ENCODE measurements at regions not wholly inside any gene's neighbourhood (a gene's known extent, or its start where the extent isn't known, plus 50 kb on each side); places are given as distances from the start of the nearest gene placed in this dataset.

- H3K36me3 Mint-ChIP-seq (ENCODE audit: low read depth), result peaks cover 13% of the 10 kb centered on the region
Measured at GRCh38 chr7:41588341-41588740, 114.5 kb downstream of the INHBA start.

More at GRCh38 chr7:41588341-41588740, 114.5 kb downstream of the INHBA start:
- Histone ChIP-seq H3K79me2 (replicated peaks; ENCODE audit: insufficient read depth) (no peaks in the 10 kb centered on the region), H3K4me1 (ENCODE audit: insufficient read depth) (peaks cover 13% of the 10 kb centered on the region), H3K36me3 (ENCODE audit: insufficient read depth) (no peaks in the 10 kb centered on the region), H4K20me1 (replicated peaks; ENCODE audit: insufficient read depth) (no peaks in the 10 kb centered on the region), H3F3A (replicated peaks; ENCODE audit: low read depth) (no peaks in the 10 kb centered on the region), H2AFZ (no peak overlapping the region), H3K4me3 (no peak overlapping the region), H3K9me2 (ENCODE audit: insufficient read depth) (peaks cover 55% of the 10 kb centered on the region), H3K27ac (ENCODE audit: low read depth) (no peak overlapping the region), H3K27me3 (ENCODE audit: insufficient read depth) (no peaks in the 10 kb centered on the region), H3K4me2 (no peak overlapping the region)
- H3K4me3 Mint-ChIP-seq, result no peak overlapping the region
- H3K27me3 Mint-ChIP-seq (ENCODE audit: insufficient read depth, low read depth, poor library complexity), result no peaks in the 10 kb centered on the region
- DNase-seq (ENCODE audit: low spot score) (no peak), ATAC-seq (no peak)
- peaks cover 12% of the 10 kb centered on the region for H3K4me1 Mint-ChIP-seq
- no peak for TF ChIP-seq CREB1 (CRISPR knock-in tag; IDR thresholded peaks at IDR 0.05; ENCODE audit: low read depth)
- TF ChIP-seq ZNF114 (CRISPR knock-in tag; IDR thresholded peaks at IDR 0.05), result no peak
- no peak for TF ChIP-seq JUNB (IDR thresholded peaks at IDR 0.05; ENCODE audit: unreplicated experiment)
- TF ChIP-seq, protein P1, sequence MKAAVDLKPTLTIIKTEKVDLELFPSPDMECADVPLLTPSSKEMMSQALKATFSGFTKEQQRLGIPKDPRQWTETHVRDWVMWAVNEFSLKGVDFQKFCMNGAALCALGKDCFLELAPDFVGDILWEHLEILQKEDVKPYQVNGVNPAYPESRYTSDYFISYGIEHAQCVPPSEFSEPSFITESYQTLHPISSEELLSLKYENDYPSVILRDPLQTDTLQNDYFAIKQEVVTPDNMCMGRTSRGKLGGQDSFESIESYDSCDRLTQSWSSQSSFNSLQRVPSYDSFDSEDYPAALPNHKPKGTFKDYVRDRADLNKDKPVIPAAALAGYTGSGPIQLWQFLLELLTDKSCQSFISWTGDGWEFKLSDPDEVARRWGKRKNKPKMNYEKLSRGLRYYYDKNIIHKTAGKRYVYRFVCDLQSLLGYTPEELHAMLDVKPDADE (IDR thresholded peaks at IDR 0.05), result no peak
- TF ChIP-seq POLR2AphosphoS5 (IDR thresholded peaks at IDR 0.05; ENCODE audit: low read depth), result no peak
- TF ChIP-seq EZH2phosphoT487 (IDR thresholded peaks at IDR 0.05; ENCODE audit: unreplicated experiment), result no peak
- TF ChIP-seq NANOG (IDR thresholded peaks at IDR 0.05; ENCODE audit: borderline replicate concordance), result no peak
- TF ChIP-seq, protein P2, sequence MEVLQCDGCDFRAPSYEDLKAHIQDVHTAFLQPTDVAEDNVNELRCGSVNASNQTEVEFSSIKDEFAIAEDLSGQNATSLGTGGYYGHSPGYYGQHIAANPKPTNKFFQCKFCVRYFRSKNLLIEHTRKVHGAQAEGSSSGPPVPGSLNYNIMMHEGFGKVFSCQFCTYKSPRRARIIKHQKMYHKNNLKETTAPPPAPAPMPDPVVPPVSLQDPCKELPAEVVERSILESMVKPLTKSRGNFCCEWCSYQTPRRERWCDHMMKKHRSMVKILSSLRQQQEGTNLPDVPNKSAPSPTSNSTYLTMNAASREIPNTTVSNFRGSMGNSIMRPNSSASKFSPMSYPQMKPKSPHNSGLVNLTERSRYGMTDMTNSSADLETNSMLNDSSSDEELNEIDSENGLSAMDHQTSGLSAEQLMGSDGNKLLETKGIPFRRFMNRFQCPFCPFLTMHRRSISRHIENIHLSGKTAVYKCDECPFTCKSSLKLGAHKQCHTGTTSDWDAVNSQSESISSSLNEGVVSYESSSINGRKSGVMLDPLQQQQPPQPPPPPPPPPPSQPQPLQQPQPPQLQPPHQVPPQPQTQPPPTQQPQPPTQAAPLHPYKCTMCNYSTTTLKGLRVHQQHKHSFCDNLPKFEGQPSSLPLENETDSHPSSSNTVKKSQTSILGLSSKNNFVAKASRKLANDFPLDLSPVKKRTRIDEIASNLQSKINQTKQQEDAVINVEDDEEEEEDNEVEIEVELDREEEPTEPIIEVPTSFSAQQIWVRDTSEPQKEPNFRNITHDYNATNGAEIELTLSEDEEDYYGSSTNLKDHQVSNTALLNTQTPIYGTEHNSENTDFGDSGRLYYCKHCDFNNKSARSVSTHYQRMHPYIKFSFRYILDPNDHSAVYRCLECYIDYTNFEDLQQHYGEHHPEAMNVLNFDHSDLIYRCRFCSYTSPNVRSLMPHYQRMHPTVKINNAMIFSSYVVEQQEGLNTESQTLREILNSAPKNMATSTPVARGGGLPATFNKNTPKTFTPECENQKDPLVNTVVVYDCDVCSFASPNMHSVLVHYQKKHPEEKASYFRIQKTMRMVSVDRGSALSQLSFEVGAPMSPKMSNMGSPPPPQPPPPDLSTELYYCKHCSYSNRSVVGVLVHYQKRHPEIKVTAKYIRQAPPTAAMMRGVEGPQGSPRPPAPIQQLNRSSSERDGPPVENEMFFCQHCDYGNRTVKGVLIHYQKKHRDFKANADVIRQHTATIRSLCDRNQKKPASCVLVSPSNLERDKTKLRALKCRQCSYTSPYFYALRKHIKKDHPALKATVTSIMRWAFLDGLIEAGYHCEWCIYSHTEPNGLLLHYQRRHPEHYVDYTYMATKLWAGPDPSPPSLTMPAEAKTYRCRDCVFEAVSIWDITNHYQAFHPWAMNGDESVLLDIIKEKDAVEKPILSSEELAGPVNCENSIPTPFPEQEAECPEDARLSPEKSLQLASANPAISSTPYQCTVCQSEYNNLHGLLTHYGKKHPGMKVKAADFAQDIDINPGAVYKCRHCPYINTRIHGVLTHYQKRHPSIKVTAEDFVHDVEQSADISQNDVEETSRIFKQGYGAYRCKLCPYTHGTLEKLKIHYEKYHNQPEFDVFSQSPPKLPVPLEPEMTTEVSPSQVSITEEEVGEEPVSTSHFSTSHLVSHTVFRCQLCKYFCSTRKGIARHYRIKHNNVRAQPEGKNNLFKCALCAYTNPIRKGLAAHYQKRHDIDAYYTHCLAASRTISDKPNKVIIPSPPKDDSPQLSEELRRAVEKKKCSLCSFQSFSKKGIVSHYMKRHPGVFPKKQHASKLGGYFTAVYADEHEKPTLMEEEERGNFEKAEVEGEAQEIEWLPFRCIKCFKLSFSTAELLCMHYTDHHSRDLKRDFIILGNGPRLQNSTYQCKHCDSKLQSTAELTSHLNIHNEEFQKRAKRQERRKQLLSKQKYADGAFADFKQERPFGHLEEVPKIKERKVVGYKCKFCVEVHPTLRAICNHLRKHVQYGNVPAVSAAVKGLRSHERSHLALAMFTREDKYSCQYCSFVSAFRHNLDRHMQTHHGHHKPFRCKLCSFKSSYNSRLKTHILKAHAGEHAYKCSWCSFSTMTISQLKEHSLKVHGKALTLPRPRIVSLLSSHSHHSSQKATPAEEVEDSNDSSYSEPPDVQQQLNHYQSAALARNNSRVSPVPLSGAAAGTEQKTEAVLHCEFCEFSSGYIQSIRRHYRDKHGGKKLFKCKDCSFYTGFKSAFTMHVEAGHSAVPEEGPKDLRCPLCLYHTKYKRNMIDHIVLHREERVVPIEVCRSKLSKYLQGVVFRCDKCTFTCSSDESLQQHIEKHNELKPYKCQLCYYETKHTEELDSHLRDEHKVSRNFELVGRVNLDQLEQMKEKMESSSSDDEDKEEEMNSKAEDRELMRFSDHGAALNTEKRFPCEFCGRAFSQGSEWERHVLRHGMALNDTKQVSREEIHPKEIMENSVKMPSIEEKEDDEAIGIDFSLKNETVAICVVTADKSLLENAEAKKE (CRISPR knock-in tag; IDR thresholded peaks at IDR 0.05), result no peak
- no peak for TF ChIP-seq ZNF331 (CRISPR knock-in tag; IDR thresholded peaks at IDR 0.05; ENCODE audit: low read depth)
- no peak for TF ChIP-seq EZH2 (IDR thresholded peaks at IDR 0.05; ENCODE audit: low read depth, unreplicated experiment)
- TF ChIP-seq, protein P3, sequence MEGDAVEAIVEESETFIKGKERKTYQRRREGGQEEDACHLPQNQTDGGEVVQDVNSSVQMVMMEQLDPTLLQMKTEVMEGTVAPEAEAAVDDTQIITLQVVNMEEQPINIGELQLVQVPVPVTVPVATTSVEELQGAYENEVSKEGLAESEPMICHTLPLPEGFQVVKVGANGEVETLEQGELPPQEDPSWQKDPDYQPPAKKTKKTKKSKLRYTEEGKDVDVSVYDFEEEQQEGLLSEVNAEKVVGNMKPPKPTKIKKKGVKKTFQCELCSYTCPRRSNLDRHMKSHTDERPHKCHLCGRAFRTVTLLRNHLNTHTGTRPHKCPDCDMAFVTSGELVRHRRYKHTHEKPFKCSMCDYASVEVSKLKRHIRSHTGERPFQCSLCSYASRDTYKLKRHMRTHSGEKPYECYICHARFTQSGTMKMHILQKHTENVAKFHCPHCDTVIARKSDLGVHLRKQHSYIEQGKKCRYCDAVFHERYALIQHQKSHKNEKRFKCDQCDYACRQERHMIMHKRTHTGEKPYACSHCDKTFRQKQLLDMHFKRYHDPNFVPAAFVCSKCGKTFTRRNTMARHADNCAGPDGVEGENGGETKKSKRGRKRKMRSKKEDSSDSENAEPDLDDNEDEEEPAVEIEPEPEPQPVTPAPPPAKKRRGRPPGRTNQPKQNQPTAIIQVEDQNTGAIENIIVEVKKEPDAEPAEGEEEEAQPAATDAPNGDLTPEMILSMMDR (conservative IDR thresholded peaks at IDR 0.05; ENCODE audit: low read depth in 2 of 2), result no peak
- TF ChIP-seq, protein P4, sequence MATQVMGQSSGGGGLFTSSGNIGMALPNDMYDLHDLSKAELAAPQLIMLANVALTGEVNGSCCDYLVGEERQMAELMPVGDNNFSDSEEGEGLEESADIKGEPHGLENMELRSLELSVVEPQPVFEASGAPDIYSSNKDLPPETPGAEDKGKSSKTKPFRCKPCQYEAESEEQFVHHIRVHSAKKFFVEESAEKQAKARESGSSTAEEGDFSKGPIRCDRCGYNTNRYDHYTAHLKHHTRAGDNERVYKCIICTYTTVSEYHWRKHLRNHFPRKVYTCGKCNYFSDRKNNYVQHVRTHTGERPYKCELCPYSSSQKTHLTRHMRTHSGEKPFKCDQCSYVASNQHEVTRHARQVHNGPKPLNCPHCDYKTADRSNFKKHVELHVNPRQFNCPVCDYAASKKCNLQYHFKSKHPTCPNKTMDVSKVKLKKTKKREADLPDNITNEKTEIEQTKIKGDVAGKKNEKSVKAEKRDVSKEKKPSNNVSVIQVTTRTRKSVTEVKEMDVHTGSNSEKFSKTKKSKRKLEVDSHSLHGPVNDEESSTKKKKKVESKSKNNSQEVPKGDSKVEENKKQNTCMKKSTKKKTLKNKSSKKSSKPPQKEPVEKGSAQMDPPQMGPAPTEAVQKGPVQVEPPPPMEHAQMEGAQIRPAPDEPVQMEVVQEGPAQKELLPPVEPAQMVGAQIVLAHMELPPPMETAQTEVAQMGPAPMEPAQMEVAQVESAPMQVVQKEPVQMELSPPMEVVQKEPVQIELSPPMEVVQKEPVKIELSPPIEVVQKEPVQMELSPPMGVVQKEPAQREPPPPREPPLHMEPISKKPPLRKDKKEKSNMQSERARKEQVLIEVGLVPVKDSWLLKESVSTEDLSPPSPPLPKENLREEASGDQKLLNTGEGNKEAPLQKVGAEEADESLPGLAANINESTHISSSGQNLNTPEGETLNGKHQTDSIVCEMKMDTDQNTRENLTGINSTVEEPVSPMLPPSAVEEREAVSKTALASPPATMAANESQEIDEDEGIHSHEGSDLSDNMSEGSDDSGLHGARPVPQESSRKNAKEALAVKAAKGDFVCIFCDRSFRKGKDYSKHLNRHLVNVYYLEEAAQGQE (IDR thresholded peaks at IDR 0.05; ENCODE audit: unreplicated experiment), result no peak
- no peak for TF ChIP-seq STAT1 (IDR thresholded peaks at IDR 0.05; ENCODE audit: unreplicated experiment)
- no peak overlapping the region for H3K27ac Mint-ChIP-seq
- H3K9me3 Mint-ChIP-seq, result peaks cover 10% of the 10 kb centered on the region; the same call in 2 of the 3 replicates

Measured in GM23338 (cell line).